Suppressor macrophage (primary cell): ENCODE measurements at regions not wholly inside any gene's neighbourhood (a gene's known extent, or its start where the extent isn't known, plus 50 kb on each side); places are given as distances from the start of the nearest gene placed in this dataset.
A peak's percentile ranks its signal among the peaks of the same experiment; 100 is the strongest.
"Not testable (repeated sequence)": the region's sequence is repeated elsewhere in the genome, so short reads cannot be mapped to it uniquely, and the experiment has no call there.

ENCODE experiments used
- DNase-seq, 4 experiments: peaks; one replicate each; pipeline ENCODE4 v3.0.0-alpha.2; 2020 to 2022

- no peak for DNase-seq
Observed at GRCh38 chrX:129161108-129161507, 362.2 kb downstream of the SMARCA1 start.

- no peak for DNase-seq
Observed at GRCh38 chrX:129158505-129158904, 364.8 kb downstream of the SMARCA1 start.

GRCh38 chrX:129145840-129146272 is 377.4 kb downstream of the SMARCA1 start:
- no peak for DNase-seq

- DNase-seq, result no peak
Observed at GRCh38 chrX:129145385-129145784, 377.9 kb downstream of the SMARCA1 start.

GRCh38 chrX:129144172-129145038 is 378.9 kb downstream of the SMARCA1 start:
- DNase-seq, result no peak

- no peak for DNase-seq
Observed at GRCh38 chrX:129139837-129140598, 383.3 kb downstream of the SMARCA1 start.

- no peak for DNase-seq
Observed at GRCh38 chrX:129125122-129125914, 398.0 kb downstream of the SMARCA1 start.

GRCh38 chrX:129123795-129124194 is 399.5 kb downstream of the SMARCA1 start:
- DNase-seq, result no peak

GRCh38 chrX:129116676-129117470 is 406.4 kb downstream of the SMARCA1 start:
- DNase-seq, result no peak

- no peak for DNase-seq
Observed at GRCh38 chrX:129115935-129116334, 407.4 kb downstream of the SMARCA1 start.

GRCh38 chrX:129115104-129115503 is 408.2 kb downstream of the SMARCA1 start:
- peak; percentile 8 to 46 (median 22) for DNase-seq

GRCh38 chrX:129111081-129111798 is 412.1 kb downstream of the SMARCA1 start:
- DNase-seq, result no peak

- DNase-seq, result no peak
Observed at GRCh38 chrX:129108936-129109335, 414.4 kb downstream of the SMARCA1 start.

GRCh38 chrX:129099207-129099606 is 424.1 kb downstream of the SMARCA1 start:
- DNase-seq, result no peak

GRCh38 chrX:129097668-129098067 is 425.6 kb downstream of the SMARCA1 start:
- DNase-seq, result no peak

GRCh38 chrX:129093706-129094105 is 429.6 kb downstream of the SMARCA1 start:
- DNase-seq, result no peak

GRCh38 chrX:129092757-129093156 is 430.5 kb downstream of the SMARCA1 start:
- no peak for DNase-seq

GRCh38 chrX:129092242-129092641 is 431.0 kb downstream of the SMARCA1 start:
- DNase-seq, result no peak

- no peak for DNase-seq
Observed at GRCh38 chrX:129091097-129091496, 432.2 kb downstream of the SMARCA1 start.

- no peak for DNase-seq
Observed at GRCh38 chrX:129086802-129087201, 436.5 kb downstream of the SMARCA1 start.

GRCh38 chrX:129084291-129084690 is 439.0 kb downstream of the SMARCA1 start:
- not testable (repeated sequence) for DNase-seq
